ENCODE measurements at regions not wholly inside any gene's neighbourhood (a gene's known extent, or its start where the extent isn't known, plus 50 kb on each side); places are given as distances from the start of the nearest gene placed in this dataset.

DNA sequence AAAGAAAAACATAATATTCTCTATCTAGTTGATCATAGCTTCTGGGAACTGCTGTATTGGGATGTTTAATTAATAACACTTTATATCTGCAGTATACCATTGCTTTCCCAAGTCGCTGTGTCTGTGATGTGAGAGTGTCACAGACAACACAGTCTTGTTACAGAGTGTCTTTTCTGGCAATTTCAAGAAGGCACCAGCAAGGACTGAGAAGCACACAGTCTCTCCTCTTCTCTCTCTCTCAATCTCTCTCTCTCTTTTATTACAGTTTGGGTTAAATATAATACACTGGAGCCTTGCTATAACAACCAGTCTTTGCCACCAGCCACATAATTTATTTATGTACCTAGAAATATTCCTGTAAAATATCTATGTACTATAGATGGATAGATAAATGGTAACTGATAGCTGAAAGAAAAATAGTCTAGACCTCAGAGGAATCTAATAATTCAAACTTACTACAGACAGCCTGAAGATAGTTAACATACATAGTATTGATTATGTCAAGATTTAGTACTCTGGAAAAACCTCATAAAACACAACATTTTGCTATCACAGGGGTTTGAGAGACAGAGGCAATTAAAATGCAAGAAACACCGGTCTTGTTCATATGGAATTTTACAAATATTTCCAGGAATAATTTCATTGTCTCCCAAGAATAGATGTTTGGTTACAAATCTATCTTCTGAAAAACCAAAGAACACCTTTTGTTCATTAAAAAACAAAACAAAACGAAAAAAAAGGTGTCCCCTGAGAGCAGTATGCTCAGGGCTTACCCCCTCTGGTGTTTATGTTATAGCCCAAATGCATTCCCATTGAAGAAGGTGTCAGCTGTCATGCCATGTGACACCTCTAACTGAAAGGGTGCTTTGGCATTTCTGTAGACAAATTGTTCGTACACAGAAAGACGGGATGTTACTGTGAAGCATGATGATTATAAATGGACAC lies 507.8 kb downstream of the TBC1D4 start:
- DNase-seq (ENCODE audit: low read depth in 4 of 4, low spot score in 3 of 4), result no peak

DNA sequence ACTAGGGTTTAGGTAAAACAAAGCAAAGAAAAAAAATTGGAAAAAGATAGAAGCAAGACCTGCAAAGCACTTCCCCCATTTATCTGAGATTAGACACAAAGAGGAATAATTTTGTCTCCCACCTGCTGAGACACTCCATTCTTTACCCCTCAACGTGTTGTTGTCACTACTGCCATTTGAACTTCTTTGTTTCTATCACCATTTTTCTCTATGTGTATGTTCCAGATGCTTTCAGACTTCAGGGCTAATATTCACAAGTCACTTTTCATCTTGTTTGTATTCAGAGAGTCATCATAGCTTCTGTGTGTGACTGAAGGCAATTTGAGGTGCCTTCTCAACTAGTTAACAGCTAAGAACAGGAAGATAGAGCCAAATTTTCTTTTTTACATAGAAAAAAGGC lies 512.5 kb downstream of the TBC1D4 start:
- DNase-seq (ENCODE audit: low read depth in 4 of 4, low spot score in 3 of 4), result no peak

DNA sequence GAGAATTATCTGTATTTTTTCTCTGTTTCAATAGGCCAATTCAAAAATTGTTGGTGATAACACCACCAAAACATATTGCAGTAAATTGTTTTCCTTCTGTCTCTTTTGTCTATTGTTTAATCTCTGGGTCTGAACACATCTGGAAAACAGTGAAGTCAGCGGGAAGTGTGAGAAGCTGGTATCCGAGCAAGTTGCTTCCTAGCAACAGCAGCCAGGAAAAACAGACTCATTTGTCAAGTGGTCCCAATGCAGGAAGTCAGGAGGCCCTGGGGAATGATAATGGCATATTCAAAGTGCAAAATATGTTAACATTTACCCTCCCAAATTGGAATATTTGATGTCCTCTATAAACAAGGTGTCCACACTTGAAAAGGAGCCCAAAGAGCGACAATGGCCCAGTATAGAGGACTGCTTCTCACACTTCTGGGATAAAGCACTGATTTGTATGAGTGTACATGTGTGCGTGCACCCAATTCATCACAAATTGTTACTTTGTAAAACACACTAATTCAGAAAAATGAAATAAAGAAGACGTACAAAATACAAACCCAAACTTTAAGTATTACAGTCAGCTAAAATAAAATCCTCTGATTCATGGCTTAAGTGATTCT lies 515.0 kb downstream of the TBC1D4 start:
- DNase-seq (ENCODE audit: low read depth in 4 of 4, low spot score in 3 of 4), result peak in 2 of 4 donors; percentile 29 to 35

DNA sequence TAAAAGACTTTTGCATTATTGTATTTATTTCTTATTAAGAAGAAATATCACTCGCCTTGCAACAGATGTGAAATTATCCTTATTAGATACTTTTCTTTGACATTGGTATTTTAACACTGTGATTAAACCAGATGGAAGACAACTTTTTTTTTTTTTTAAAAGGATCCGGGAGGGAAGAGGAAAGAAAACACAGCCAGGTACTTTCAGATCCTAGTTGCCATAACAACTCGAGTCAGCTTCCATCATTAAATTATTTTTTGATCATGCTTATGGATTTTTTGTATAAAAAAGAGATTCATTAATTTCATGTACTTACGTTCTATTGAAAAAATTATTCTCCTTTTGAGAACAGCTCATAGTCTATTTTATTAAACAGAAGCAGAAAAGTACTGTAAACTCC lies 515.7 kb downstream of the TBC1D4 start:
- no peak for DNase-seq (ENCODE audit: low read depth in 4 of 4, low spot score in 3 of 4)

DNA sequence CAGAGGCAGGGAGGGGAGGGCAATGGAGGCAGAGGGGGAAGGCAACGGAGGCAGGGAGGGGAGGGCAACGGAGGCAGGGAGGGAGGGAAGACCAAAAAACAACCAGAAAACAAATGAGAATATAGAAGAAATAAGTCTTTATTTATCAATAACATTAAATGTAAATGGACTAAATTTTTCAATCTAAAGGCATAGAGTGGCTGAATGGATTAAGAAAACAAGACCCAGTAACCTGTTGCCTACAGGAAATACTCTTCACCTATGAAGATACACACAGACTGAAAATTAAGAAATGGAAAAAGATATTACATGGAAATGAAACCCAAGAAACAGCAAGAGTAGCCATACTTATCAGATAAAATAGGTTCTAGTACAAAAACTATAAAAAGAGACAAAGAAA lies 536.3 kb downstream of the TBC1D4 start:
- DNase-seq (ENCODE audit: low read depth in 4 of 4, low spot score in 3 of 4), result no peak

DNA sequence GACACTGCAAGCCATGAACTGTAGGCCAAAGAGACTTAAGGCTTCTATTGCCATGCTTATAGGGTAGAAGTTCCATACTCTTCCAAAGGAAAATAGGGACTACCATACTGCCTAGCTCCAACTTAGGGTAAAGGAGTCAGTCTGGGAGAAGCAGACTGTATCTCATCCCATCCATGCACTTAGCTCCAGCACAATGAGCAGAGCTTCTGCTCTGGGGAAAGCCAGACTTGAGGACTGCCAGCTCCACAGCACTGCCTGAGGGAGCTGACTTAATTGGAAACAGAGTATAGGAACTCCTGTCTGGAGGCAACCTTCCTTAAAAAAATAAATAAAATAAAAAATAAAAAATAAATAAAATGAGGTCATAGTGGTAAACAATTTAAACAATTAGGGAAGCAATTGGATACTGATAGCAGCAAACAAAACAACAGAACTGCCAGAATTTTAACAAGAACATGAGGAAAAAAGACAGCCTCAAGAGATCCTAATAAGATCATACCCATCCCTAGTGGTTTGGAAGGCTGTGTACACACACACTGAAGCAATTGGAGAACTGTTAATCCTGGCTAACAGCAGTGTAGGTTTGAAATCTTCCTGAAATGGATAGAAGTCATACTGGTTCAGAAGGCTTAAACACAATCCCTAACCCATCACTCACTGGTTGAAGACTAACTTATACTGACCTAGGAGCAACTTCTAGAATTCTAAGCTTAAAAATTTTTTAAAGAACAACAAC lies 550.1 kb downstream of the TBC1D4 start:
- no peak for DNase-seq (ENCODE audit: low read depth in 4 of 4, low spot score in 3 of 4)

DNA sequence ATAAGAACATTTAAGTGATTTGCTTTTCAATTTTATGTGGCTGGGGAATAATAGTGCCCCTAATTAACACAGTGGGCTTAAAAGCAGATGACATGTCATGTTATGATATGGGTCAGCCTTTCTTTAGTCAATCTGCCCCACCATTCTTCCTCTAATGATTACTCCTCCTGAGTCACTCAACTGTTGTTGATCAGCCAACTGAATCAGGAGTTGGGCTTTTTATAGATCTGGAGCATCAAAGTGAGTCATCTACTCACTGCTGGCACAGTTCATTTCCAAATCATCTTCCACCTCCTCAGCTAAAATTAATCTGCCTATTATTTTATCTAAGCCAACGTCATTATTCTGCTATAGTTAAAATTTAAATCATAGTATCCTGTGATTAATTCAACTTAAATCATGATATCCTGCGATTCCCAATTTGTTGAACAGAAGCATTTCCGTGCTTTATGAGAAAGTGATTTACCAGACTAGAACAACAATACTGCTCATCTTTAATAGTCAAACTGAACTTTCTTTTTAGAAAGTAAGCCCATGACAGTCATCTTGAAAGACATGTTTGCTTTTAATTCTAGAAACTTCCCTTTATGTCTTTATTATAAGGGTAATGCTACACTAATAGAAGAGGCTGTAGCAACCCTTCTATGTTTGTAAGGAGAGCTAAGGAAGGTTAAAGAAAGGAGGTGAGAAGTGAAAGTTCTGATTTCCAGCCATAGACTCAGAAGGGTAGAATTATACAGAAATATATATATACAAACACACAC lies 551.4 kb downstream of the TBC1D4 start:
- DNase-seq (ENCODE audit: low read depth in 4 of 4, low spot score in 3 of 4), result no peak

DNA sequence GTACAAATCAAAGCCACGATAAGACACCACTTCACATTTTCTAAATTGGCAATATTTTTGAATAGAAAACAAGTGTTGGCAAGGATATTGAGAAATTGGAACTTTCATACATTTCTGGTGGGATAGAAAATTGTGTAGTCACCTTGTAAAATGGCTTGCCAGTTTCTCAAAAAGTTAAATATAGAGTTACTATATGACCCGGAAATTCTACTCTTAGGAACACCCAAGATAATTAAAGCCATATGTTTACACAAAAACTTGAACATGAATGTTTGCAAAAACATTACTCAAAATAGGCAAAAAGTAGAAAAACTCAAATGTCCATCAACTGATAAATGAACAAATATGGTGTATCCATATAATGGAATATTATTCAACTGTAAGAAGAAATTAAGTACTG lies 552.5 kb downstream of the TBC1D4 start:
- no peak for DNase-seq (ENCODE audit: low read depth in 4 of 4, low spot score in 3 of 4)

DNA sequence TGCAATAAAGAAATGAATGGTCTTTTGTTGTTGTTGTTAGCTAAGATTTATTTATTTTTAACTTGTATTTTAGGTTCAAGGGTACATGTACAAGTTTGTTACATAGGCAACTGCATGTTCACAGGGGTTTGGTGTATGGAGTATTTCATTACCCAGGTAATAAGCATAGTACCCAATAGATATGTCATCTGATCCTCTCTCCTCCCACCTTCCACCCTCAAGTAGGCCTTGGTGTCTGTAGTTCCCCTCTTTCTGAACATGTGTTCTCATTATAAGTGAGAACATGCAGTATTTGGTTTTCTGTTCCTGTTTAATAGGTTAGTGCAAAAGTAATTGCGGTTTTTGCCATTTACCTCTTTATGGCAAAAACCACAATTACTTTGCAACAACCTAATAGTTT lies 554.1 kb downstream of the TBC1D4 start:
- no peak for DNase-seq (ENCODE audit: low read depth in 4 of 4, low spot score in 3 of 4)

DNA sequence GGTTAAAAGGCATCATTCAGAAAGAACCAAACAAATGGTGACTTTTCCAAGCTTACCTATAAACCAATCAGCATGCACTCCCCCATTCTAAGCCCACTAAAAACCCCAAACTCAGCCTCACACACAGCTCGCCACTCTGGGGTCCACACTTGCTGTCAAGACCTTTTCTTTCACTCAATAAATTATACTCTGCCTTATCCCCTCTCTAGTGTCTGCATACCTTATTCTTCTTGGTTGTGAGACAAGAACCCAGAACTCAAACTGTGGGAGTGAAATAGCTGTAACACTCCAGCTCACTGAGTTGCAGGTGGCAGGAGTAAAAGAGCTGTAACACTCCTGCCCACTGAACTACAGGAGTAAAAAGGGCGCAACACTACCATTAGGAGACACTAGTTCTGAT lies 559.0 kb downstream of the TBC1D4 start:
- DNase-seq (ENCODE audit: low read depth in 4 of 4, low spot score in 3 of 4), result no peak

DNA sequence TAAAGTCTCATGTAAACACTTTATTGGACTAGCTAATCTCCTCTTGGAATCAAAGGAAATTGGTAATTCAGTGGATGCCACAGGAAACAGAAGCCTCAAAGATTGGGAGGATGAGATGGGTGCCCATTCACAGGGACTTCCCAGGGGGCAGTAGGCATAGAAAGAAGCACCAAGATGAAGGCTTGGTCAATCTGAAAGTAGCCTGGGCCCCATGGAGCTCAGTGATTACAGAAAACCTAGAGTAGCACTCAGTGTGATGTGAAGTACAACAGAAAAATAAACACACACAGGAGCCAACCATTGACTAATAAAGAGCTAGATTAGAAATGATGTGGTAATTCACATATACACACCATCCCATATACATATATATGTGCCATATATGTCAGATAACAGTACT lies 560.6 kb downstream of the TBC1D4 start:
- DNase-seq (ENCODE audit: low read depth in 4 of 4, low spot score in 3 of 4), result no peak

DNA sequence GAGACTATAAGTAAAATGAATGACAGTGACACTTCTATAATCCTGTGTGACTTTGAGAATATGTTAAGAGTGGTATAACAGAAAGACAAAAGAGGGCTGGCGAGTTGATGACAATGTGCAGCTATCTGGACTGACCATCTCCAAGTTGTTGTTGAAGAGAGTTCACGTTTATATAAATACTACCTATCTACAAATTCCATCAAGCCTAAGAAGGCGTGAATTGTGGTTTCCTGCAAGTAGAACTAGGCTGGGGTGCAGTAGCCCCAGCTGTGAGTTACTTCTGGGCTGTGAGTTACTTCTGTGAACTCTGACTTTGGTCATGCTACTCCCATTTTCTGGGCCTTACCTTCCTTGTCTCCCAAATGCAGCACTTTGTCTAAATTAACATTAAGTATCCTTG lies 561.0 kb downstream of the TBC1D4 start:
- no peak for DNase-seq (ENCODE audit: low read depth in 4 of 4, low spot score in 3 of 4)

DNA sequence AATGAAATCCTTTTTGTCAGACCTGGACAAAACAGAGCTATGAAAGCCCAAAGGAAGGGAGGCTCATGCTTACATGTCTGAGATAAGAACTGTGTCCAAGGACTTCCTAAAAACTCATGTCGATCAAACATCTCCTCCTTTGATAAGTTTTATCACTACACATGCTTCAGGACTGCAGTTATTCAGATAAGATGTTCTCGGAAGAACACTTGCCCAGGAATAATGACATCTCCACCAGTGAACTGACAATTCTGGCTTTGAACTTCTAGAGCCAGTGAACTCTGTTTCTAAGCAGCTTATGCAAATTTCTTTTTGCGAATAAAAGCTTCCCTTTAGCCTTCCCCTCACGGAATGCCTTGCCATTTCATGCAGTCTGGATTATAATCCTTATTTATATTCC lies 561.6 kb downstream of the TBC1D4 start:
- no peak for DNase-seq (ENCODE audit: low read depth in 4 of 4, low spot score in 3 of 4)

DNA sequence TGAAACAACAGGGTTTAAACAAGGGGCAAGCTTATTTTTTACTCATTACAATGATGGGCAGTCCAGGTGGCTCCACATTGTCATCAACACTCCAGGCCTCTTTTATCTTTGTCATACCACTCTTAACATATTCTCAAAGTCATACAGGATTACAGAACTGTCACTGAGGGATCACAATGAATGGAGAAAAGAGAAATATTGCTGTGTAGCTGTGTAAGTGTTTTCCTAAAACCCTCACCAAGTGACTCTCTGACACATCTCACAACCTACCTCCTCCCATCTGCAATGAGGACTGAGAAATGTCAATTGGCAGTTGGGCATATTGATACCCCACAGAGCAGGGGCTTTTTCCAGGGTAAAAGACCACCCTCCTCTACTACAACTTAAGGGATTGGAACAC lies 562.1 kb downstream of the TBC1D4 start:
- no peak for DNase-seq (ENCODE audit: low read depth in 4 of 4, low spot score in 3 of 4)

DNA sequence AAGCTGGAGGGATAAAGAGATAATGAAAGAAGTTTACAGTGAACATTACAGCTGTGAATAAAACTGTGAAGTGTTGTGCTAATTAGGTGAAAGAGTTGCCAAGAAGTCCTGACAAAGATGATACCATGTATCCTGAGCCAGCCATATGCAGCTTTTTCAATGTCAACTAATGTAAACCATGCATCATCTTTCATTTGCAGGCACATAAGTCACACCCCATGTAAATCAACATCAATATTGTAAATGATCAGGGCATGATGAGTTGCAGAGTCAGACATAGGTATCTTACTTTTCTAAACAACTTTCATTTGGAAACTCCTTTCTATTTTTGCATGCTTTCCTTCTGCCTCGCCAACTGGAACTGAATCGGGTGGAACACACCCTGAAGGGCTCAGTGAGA lies 569.1 kb downstream of the TBC1D4 start:
- DNase-seq (ENCODE audit: low read depth in 4 of 4, low spot score in 3 of 4), result no peak

DNA sequence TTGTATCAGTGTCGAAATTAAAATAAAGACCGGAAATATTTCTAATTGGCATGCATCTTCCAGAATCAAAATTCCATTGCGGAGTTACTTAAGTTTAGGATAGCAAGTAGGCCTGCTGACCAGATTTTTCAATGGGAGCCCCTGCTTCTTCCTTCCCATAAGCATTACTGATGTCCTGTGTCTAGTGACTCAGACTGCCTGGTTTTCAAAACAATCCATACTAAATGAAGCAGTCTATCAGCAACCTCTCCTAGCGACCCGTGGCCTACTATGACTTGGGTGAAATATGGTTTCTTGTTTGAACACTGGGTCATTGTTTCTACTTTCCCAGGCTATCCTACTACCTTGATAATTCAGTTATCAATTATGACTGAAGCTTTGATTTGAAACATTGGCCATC lies 571.6 kb downstream of the TBC1D4 start:
- DNase-seq (ENCODE audit: low read depth in 4 of 4, low spot score in 3 of 4), result no peak

DNA sequence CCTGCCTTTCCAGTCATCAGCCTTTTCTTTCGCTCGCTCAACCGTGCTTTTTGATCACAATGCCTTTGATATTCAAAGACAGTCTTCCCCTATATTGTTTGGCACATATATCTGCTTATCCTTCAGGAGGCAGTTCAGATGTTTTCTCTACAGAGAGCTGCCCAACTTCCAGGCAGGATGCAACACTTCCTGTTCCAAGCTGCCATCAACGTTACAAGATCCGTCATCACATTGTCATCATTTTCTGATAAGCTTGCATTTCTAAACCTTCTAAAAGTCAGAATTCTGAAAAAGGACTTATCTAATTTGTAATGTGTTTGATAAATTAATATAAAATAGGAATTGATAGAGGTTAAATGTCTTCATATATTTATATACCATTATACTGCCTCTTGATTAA lies 574.2 kb downstream of the TBC1D4 start:
- DNase-seq (ENCODE audit: low read depth in 4 of 4, low spot score in 3 of 4), result no peak

DNA sequence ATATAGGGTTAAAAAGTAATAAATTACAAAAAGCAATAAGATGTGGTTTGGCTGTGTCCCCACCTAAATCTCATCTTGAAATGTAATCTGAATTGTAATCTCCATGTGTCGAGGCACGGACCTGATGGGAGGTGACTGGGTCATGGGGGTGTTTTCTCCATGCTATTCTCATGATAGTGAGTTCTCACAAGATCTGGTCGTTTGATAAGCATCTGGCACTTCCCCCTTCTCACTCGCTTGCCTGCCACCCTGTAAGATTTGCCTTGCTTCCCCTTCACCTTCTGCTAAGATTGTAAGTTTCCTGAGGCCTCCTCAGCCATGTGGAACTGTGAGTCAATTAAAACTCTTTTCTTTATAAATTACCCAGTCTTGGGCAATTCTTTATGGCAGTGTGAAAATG lies 577.4 kb downstream of the TBC1D4 start:
- DNase-seq (ENCODE audit: low read depth in 4 of 4, low spot score in 3 of 4), result no peak

DNA sequence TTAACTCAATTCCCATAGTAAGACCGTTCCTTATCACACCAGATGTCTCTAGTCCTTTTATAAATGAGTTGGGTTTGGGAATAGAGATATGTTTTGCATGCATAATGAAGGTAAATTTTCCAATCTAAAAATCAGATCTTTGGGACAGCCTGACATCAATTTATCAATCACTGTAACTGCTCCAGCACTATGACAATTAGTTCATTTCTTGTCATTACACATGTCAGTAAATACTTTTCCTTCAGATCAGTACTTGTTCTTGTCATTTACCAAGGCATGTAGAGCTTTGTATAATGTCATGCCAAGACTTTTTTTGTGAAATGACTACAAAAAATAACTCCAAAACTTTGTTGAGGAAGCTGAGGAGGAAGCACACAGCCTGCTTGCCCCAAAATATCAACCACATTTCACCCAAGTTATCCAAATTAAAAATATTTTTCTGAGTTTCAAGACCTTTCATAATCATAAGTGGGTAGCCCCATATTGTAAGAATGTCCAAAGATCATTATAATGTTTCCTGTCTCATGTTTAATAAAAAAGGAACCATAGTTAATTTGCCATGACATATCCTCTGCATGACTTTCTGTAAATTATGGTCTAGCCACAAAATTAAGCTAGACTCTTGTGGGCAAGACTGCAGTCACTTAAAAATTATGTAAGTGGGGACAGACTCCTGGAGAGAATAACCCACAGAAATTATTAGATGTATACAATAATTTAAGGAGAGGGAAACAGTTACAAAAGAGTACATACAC lies 586.8 kb downstream of the TBC1D4 start:
- no peak for DNase-seq (ENCODE audit: low read depth in 4 of 4, low spot score in 3 of 4)

DNA sequence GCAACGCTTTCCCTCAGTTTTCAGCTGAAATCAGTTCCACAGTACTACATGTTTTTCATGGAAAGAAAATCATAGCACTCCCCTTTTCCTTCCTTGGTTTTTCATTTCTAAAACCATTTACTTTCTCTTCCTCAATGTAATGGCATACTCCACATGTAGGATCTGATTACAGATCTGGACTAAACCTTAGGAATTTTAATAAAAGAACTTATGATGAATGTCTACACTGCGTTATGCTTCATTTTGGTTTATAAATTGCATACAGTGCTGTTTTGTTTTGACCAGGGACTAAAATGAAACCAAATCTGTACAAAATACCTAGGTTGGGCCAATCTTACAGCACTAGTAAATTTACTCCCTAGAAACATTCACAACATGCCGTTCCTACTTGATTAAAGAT lies 589.9 kb downstream of the TBC1D4 start:
- no peak for DNase-seq (ENCODE audit: low read depth in 4 of 4, low spot score in 3 of 4)
